Spleen (tissue), 11 donors: ENCODE measurements at regions not wholly inside any gene's neighbourhood (a gene's known extent, or its start where the extent isn't known, plus 50 kb on each side); places are given as distances from the start of the nearest gene placed in this dataset.

Experiments
- DNase-seq: peaks from one replicate; pipeline ENCODE4 v3.0.0-alpha.2; 2020
- H3K27ac ChIP-seq, 8 donors: fragments of 200-600 bp; sonication (generic) in 7 of 8; 1 replicate in 4 of 8; 2 replicates in 4 of 8; pipeline versions ENCODE4 v1.5.0 to v1.8.0; 2016 to 2021; ENCODE audit warnings: inconsistent platforms in 4 of 8, mild to moderate bottlenecking in 4 of 8, moderate library complexity in 1 of 8
- H3K27me3 ChIP-seq, 7 donors: fragments of 200-600 bp; sonication (generic) in 6 of 7; replicated peaks in 1 of 7; 1 replicate in 4 of 7; 2 replicates in 3 of 7; pipeline versions ENCODE4 v1.5.0 to v1.8.0; 2016 to 2021; ENCODE audit warnings: inconsistent platforms in 3 of 7, mild to moderate bottlenecking in 1 of 7
- H3K36me3 ChIP-seq, 6 donors: fragments of 200-600 bp; sonication (generic) in 5 of 6; 1 replicate in 4 of 6; 2 replicates in 2 of 6; pipeline versions ENCODE4 v1.5.0 to v1.8.0; 2016 to 2021; ENCODE audit warnings: inconsistent platforms in 2 of 6
- H3K4me1 ChIP-seq, 6 donors: fragments of 200-600 bp; sonication (generic) in 5 of 6; 1 replicate in 3 of 6; 2 replicates in 3 of 6; pipeline versions ENCODE4 v1.5.0 to v1.8.0; 2016 to 2021; ENCODE audit warnings: inconsistent platforms in 3 of 6
- H3K4me3 ChIP-seq, 8 donors: fragments of 200-600 bp; sonication (generic) in 7 of 8; 1 replicate in 4 of 8; 2 replicates in 4 of 8; pipeline versions ENCODE4 v1.5.0 to v1.8.0; 2016 to 2021; ENCODE audit warnings: inconsistent platforms in 4 of 8, mild to moderate bottlenecking in 4 of 8, moderate library complexity in 2 of 8
- H3K9me3 ChIP-seq, 8 donors: fragments of 200-600 bp; sonication (generic) in 7 of 8; 1 replicate in 4 of 8; 2 replicates in 4 of 8; pipeline versions ENCODE4 v1.5.0 to v1.8.0; 2016 to 2021; ENCODE audit warnings: inconsistent platforms in 4 of 8
- POLR2A ChIP-seq, 3 donors: fragments of 450-650 bp; IDR thresholded peaks; one replicate each; pipeline ENCODE4 v1.5.1; 2017; ENCODE audit warnings: antibody characterized with exemption in 3 of 3, mild to moderate bottlenecking in 1 of 3
- POLR2AphosphoS5 ChIP-seq, 3 donors: sonication (generic); formaldehyde crosslinking; IDR thresholded peaks; one replicate each; pipeline ENCODE4 v1.5.1; 2017; ENCODE audit warnings: antibody characterized with exemption in 3 of 3
- WGBS, 5 donors: extraction: QIAGEN DNeasy Blood & Tissue Kit in 3 of 5; methylation state at CpG; one replicate each; pipeline versions ENCODE4 v1.1.5 to v1.1.7; 2013 to 2018; 5-methylcytosine and 5-hydroxymethylcytosine counted together
- intact Hi-C: fragments of 100-400 bp; cut with DNase I; formaldehyde crosslinking; loops from one replicate; pipeline ENCODE4 v1.15.0; 2023; ENCODE audit warnings: low total_unique reads
- TF ChIP-seq, protein P1 (sequence below), 11 experiments: fragments of 200-600 bp in 7 of 11; fragments of 450-650 bp in 4 of 11; sonication (generic) in 4 of 11; IDR thresholded peaks in 8 of 11; conservative IDR thresholded peaks in 3 of 11; 1 replicate in 7 of 11; 2 replicates in 4 of 11; pipeline versions ENCODE4 v1.4.0 to v1.8.0; 2016 to 2021; ENCODE audit warnings: antibody characterized with exemption in 11 of 11, inconsistent platforms in 4 of 11, mild to moderate bottlenecking in 1 of 11
- donor health status: healthy with polysubstance abuse.
- donor health status: DM: no; HTN: no; CAD: no; lungs with moderate emphysema.
- donor health status: DM: no; HTN: no; CAD: no.
- donor health status: Bipolar disorder and iron deficiency.
- donor health status: healthy.
- donor health status: DM: no; HTN: no; CAD: no.
- donor health status: DM: yes; HTN: yes; CAD: no.

DNA sequence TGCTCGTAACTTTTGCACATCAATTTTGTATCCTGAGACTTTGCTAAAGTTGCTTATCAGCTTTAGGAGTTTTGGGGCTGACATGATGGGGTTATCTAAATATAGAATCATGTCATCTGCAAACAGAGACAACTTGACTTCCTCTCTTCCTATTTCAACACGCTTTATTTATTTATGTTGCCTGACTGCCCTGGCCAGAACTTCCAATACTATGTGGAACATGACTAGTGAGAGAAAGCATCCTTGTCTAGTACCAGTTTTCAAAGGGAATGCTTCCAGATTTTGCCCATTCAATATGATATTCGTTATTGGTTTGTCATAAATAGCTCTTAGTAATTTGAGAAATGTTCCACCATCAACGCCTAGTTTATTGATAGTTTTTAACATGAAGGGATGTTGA is 65.4 kb upstream of the CDH12 start:
- H3K4me3 ChIP-seq: no peak overlapping the region
- intact Hi-C loops: no loop called here
- TF ChIP-seq POLR2A (IDR thresholded peaks at IDR 0.05) (no peak), POLR2AphosphoS5 (IDR thresholded peaks at IDR 0.05) (no peak)
- TF ChIP-seq, protein P1, sequence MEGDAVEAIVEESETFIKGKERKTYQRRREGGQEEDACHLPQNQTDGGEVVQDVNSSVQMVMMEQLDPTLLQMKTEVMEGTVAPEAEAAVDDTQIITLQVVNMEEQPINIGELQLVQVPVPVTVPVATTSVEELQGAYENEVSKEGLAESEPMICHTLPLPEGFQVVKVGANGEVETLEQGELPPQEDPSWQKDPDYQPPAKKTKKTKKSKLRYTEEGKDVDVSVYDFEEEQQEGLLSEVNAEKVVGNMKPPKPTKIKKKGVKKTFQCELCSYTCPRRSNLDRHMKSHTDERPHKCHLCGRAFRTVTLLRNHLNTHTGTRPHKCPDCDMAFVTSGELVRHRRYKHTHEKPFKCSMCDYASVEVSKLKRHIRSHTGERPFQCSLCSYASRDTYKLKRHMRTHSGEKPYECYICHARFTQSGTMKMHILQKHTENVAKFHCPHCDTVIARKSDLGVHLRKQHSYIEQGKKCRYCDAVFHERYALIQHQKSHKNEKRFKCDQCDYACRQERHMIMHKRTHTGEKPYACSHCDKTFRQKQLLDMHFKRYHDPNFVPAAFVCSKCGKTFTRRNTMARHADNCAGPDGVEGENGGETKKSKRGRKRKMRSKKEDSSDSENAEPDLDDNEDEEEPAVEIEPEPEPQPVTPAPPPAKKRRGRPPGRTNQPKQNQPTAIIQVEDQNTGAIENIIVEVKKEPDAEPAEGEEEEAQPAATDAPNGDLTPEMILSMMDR (IDR thresholded peaks at IDR 0.05 in 8 of 11, conservative IDR thresholded peaks at IDR 0.05 in 3 of 11): no peak
- no peaks in the 10 kb centered on the region for H3K4me1 ChIP-seq
- H3K27me3 ChIP-seq: no peaks in the 10 kb centered on the region
- no peak overlapping the region for H3K27ac ChIP-seq
- DNase-seq: no peak
- peaks cover 0 to 13% (median 0%) of the 10 kb centered on the region in 8 donors for H3K9me3 ChIP-seq
- 61 to 70% (median 65%) methylated on average over 4 of the region's 4 CpGs for WGBS, 5 donors
- no peaks in the 10 kb centered on the region for H3K36me3 ChIP-seq

DNA sequence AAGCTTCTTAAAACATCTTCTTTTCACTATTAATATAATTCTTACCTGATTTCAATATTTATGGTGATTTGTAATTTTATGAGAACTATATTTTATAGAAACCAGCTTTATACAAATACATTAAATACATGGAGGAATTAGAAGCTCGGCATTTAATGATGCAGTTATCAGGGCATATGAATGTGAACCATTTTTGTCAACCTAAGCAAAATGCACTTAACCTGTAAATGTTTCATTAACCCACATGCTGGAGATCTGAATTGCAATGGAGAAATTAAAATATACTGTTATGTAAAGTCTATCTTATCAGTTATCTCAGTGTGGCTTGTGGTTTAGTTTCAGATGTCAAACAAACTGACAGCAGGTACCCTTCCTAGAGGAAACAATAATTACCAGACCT is 63.2 kb upstream of the CDH12 start:
- intact Hi-C loops: no loop called here
- no peaks in the 10 kb centered on the region for H3K4me1 ChIP-seq
- no peak overlapping the region for H3K4me3 ChIP-seq
- no peaks in the 10 kb centered on the region for H3K27me3 ChIP-seq
- TF ChIP-seq, protein P1 (IDR thresholded peaks at IDR 0.05 in 8 of 11, conservative IDR thresholded peaks at IDR 0.05 in 3 of 11): no peak
- TF ChIP-seq POLR2A (IDR thresholded peaks at IDR 0.05): no peak
- TF ChIP-seq POLR2AphosphoS5 (IDR thresholded peaks at IDR 0.05): no peak
- H3K36me3 ChIP-seq: no peaks in the 10 kb centered on the region
- peaks cover 0 to 5% (median 0%) of the 10 kb centered on the region in 8 donors for H3K9me3 ChIP-seq
- WGBS, 5 donors: 59 to 87% (median 72%) methylated on average over 1 of the region's 1 CpG
- DNase-seq: no peak
- no peak overlapping the region for H3K27ac ChIP-seq

DNA sequence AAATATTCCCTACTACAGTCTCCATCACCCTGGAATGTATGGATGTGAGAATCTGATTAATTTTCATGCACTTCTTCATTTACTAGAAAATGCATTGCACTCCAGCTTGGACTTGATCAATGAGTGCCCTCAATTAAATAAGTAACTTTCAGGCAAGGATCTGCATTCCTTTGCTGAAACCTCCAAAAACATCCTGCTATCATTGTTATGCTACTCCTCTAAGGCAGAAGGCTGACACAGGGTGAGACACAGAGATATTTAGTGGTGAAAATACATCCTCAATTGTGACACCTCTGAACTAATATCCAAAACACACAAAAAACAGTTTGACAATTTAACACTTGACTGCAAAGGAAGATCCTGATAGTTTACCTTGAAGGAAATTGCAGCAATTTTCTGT is 57.9 kb upstream of the CDH12 start:
- Histone ChIP-seq H3K27me3 (no peaks in the 10 kb centered on the region), H3K4me3 (no peak overlapping the region), H3K9me3 (no peaks in the 10 kb centered on the region), H3K36me3 (no peaks in the 10 kb centered on the region), H3K27ac (no peak overlapping the region), H3K4me1 (no peaks in the 10 kb centered on the region)
- no peak for DNase-seq
- intact Hi-C loops: no loop called here
- TF ChIP-seq, protein P1 (IDR thresholded peaks at IDR 0.05 in 8 of 11, conservative IDR thresholded peaks at IDR 0.05 in 3 of 11): no peak
- TF ChIP-seq POLR2A (IDR thresholded peaks at IDR 0.05): no peak
- TF ChIP-seq POLR2AphosphoS5 (IDR thresholded peaks at IDR 0.05): no peak

DNA sequence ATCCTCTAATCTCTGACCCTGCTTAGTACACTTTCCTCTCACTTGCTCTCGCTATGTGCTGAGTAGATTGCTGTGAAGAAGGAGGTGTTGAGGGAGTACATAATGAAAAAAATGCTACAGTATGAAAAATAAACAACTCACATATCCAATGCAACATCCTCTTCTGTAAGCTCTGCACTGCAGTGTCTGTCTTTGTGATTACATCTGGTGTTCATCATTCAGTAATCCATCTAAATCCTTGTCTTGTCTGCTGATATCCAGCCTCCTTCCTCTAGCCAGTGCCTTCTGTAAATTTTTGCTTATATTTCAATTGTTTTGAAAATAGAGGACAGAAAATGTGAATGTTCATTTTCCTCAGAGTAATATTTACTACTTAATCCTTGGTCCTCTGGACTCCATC is 57.4 kb upstream of the CDH12 start:
- no peak for DNase-seq
- intact Hi-C loops: no loop called here
- no peaks in the 10 kb centered on the region for H3K4me1 ChIP-seq
- TF ChIP-seq, protein P1 (IDR thresholded peaks at IDR 0.05 in 8 of 11, conservative IDR thresholded peaks at IDR 0.05 in 3 of 11): no peak
- no peak for TF ChIP-seq POLR2AphosphoS5 (IDR thresholded peaks at IDR 0.05)
- no peak for TF ChIP-seq POLR2A (IDR thresholded peaks at IDR 0.05)
- H3K4me3 ChIP-seq: no peak overlapping the region
- H3K27ac ChIP-seq: no peak overlapping the region
- no peaks in the 10 kb centered on the region for H3K36me3 ChIP-seq
- H3K27me3 ChIP-seq: no peaks in the 10 kb centered on the region
- WGBS, 5 donors: 68 to 90% (median 81%) methylated on average over 1 of the region's 1 CpG
- H3K9me3 ChIP-seq: no peaks in the 10 kb centered on the region
